22Rv1 (cell line): ENCODE measurements at regions not wholly inside any gene's neighbourhood (a gene's known extent, or its start where the extent isn't known, plus 50 kb on each side); places are given as distances from the start of the nearest gene placed in this dataset.

ENCODE experiments used
- H3K27ac ChIP-seq: fragments of 450-650 bp; 2 replicates; pipeline ENCODE4 v1.5.1; 2017
- CTCF ChIP-seq: fragments of 450-650 bp; IDR thresholded peaks from 2 replicates; pipeline ENCODE4 v1.5.1; 2017; ENCODE audit warnings: mild to moderate bottlenecking
- ZFX ChIP-seq: fragments of 450-650 bp; IDR thresholded peaks from 2 replicates; pipeline ENCODE4 v1.6.1; 2017; ENCODE audit warnings: antibody characterized with exemption, borderline replicate concordance

- no peak overlapping the region for H3K27ac ChIP-seq
- no peak for TF ChIP-seq ZFX
- no peak for TF ChIP-seq CTCF
These were observed 50.5 kb upstream of the ST8SIA3 start for GRCh38 chr18:57301573-57302559.
